Stimulated activated naive CD4-positive, alpha-beta T cell treated with Interleukin-2 at 50 U/mL for 16 hours (primary cell): ENCODE measurements at regions not wholly inside any gene's neighbourhood (a gene's known extent, or its start where the extent isn't known, plus 50 kb on each side); places are given as distances from the start of the nearest gene placed in this dataset.

ENCODE experiments used
- DNase-seq: peaks from one replicate; lab custom pipeline; 2025; lab: John Stamatoyannopoulos, UW

GRCh38 chr21:16752475-16752857 lies 760.4 kb upstream of the CXADR start:
- no peak for DNase-seq

GRCh38 chr21:16755061-16755460 lies 757.8 kb upstream of the CXADR start:
- DNase-seq: no peak

DNA sequence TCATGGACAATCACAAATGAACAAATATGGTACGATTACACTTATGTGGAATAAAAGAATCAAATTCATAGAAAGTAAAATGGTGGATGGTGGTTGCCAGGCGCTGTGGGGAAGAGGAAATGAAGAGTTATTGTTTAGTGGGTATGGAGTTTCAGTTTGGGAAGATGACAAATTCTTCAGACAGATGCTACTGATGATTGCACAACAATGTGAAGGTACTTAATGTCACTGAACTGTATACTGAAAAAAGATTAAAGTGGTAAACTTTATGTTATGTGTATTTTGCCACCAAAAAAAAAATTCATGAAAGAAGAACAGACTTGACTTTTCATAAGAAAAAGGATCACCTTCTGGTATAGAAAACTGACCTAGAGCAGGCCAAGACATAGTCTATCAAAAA lies 745.6 kb upstream of the CXADR start:
- DNase-seq: no peak

GRCh38 chr21:16768096-16768495 lies 744.7 kb upstream of the CXADR start:
- no peak for DNase-seq

GRCh38 chr21:16770266-16770665 lies 742.6 kb upstream of the CXADR start:
- no peak for DNase-seq

DNA sequence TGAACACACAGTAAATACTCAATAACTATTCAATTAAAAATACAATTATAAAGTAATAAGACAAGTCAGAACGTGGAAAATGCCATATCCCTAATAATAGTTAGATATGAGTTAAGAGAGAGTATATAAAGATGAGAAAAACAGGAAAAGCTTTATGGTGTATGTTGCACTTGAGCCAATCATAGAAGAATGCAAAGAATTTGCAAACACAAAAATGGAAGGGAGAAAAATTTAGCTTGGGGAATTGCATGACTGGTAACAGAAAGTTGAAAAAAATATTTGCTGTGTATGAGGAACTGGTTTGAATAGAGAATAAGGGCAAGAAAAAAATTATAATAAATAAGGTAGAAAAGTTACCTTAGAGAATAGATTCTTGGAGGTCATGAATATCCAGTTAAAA lies 739.6 kb upstream of the CXADR start:
- DNase-seq: no peak

GRCh38 chr21:16775076-16775475 lies 737.8 kb upstream of the CXADR start:
- no peak for DNase-seq

- no peak for DNase-seq
These were observed 735.7 kb upstream of the CXADR start for GRCh38 chr21:16777041-16777720.

GRCh38 chr21:16788584-16788983 lies 724.3 kb upstream of the CXADR start:
- no peak for DNase-seq

DNA sequence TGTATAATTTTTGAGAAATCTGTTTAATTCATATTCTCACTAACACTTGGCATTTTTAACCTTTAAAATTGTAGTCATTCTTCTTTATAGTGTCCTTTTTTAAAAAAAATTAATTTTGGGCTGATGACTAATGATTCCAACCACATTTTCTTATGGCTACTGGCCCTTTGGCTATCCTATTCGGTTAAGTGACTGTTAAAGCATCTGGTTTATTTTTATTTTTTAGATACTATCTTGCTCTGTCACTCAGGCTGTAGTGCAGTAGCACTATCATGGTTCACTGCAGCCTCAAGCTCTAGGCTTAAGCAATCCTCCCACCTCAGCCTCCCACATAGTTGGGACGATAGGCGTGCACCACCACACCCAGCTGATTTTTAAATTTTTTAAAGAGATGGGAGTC lies 723.2 kb upstream of the CXADR start:
- no peak for DNase-seq

GRCh38 chr21:16792101-16792500 lies 720.7 kb upstream of the CXADR start:
- no peak for DNase-seq

DNA sequence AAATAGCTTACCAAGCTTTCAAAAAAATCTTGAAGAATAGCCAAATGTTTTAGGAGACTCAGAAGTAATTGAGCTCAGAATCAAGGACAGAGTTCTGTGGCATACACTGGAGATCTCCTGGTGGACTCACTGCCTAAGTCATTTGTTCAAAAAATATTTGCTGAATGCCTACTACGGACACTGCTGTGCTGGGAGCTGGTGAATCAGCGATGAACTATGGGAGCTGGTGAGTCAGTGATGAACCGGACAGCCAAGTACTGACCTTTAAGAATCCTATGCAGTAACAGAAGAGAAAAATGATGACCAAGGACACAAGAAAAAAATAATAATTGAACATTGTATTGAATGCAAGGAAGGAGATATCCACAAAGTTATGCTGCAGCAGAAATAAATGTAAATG lies 717.9 kb upstream of the CXADR start:
- no peak for DNase-seq

GRCh38 chr21:16796776-16797175 lies 716.1 kb upstream of the CXADR start:
- no peak for DNase-seq

GRCh38 chr21:16797540-16797939 lies 715.3 kb upstream of the CXADR start:
- DNase-seq: no peak

DNA sequence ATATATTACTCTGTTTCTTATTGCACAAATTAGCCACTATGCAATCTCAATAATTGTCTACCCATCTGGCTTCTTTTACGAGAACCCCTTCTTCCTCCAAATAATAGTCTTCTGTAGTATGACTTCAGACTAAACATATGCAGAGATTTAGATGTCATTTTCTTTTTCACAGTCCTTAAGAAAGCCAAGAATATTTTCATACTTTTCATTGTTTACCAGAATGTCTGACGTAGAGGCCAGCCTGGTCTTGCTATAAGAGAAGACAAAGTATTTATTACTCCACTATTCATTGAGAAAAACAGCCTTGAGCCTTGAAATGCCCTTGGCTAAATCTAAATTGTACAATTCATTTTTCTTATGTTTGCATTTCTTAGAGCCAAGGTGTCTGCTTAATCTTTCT lies 714.9 kb upstream of the CXADR start:
- no peak for DNase-seq

DNA sequence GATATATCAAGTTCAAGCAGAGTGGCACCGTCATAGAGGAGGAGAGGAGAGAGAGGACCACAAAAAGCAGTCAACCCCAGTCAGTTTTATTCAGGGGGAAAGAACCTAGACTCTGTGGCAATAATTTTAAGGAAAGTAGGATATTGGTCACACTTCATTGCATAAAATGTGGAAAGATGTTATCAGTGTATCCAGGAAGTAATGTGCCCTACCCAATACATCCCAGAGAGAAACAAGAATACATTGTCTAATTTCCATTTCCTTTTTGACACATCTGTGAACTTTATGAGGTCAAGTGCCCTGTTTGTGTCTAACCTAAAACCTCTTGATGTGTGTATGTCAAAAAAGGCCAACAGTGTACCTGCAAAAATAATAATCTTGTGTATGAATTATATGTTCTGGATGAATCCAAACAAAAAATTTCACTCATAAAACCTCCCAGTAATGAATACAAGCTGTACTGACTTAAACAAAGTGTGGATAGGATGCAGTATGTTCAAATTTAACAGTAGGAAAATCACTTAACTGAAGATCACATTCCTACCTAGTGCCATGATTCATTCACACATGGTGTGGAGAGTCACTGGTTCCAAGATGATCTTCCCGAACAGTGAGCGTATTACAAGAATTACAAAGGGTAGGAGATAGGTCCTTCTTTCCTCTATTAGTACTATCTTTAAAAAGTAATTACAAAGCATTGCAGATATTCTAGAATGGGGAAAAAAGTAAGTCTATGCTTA lies 712.1 kb upstream of the CXADR start:
- DNase-seq: no peak

DNA sequence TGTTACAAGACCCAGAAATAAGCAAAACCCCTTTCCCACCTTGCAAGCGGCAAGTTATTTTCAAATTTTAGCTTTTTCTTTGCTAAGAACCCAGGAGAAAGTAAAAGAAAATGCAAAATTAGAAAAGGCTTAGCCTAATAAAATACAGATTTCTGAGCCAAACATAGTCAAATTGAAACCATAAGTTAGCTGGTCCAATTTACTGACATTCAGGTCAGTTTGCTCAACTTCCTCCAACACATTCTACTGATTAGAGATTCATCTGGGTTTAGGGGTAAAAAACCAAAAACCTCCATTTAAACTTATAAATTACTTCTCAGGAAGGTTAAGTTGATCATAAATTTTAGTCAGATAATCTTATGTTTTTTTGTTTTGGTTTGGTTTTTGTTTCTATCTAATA lies 701.8 kb upstream of the CXADR start:
- no peak for DNase-seq

DNA sequence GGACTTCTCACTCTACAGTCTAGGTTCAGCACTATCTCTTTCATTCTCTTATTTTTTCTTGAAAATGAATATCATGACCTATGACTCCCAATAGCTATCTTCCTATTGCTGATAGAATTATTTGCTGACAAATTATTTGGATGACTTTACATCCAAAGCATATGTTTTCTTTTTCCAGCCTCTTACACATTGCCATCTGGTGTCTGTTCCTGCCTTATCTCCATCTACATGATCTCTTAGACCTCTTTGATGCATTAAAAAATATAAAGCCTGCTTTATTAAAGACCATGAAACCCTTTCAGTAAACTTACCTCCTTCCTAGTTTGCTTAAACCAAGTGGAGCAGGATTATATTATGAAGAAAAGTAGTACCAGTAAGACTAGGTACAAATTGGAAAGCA lies 700.9 kb upstream of the CXADR start:
- no peak for DNase-seq

DNA sequence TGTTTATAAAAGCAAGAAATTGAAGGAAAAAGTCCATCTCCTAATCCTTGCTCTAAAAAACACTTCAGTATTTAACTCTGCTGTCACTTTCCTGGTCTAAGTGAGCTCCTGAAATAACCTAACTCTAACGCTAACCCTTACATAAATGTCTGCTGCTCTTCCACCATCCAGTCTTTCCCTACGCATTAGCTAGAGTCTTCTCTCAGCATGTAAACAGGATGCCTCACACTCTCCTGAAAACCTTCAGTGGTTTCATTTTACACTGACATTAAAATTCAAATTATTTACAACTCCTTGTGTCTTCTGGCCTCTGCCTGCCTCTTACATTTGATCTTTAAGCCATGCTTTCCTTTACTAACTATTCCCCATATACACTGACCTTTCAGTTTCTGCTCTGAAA lies 697.6 kb upstream of the CXADR start:
- no peak for DNase-seq

GRCh38 chr21:16821588-16821987 lies 691.3 kb upstream of the CXADR start:
- DNase-seq: no peak

DNA sequence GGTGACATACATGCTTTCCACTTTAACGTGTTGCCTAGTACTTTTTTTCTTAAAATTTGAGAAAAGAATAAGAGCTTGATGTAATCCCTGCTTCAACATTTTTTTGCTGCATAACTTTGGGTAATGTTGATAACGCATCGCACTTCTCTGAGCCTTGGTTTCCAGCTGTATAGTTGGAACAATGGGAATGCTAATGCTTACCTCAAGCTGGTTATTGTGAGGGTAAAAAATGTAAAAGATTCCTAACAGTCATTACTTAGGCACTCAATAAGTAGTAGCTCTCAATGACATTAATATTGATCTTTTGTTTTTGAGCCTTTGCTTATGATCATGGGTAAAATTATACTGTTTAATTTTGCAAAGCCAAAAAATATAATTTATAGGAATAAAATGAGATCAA lies 683.3 kb upstream of the CXADR start:
- no peak for DNase-seq

GRCh38 chr21:16832791-16833190 lies 680.1 kb upstream of the CXADR start:
- DNase-seq: no peak

DNA sequence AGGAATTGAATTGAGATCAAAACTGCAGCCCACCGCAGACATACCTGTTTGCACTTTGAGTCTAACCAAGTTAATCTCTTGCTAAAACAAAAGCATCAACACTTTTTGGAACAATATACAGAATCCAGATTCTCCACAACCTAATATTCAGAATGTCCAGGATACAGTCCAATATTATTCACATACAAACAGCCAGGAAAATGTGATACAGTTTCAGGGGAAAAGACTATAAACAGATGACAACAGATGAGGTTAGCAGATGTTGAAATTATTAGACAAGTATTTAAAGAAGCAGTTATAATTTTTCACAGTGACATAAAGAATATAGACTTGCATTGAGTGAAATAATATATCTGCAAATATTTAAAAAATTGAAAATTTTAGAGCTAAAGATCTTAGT lies 678.1 kb upstream of the CXADR start:
- no peak for DNase-seq

DNA sequence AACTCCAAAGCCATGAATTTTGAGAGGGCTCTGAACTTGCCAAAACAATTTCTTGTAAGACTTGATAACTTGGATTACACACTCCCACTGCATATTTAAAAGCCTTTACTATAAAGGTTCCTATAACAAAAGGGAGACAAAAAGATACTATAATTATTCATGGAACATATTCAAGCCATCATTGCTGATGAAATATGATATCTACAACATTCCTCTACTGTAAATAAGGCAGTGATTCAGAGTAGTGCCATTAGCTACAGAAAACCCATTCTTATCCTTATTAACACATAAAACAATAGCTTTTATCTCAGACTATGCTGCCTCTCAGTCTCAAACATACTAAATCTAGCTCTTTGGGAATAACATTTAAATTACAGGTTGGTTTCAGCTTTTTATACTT lies 675.5 kb upstream of the CXADR start:
- DNase-seq: no peak
